Mesendoderm (in vitro differentiated cells): ENCODE measurements at regions not wholly inside any gene's neighbourhood (a gene's known extent, or its start where the extent isn't known, plus 50 kb on each side); places are given as distances from the start of the nearest gene placed in this dataset.

ENCODE experiments used
- DNase-seq: peaks from one replicate; pipeline ENCODE4 v3.0.0; 2013
- H2AK5ac ChIP-seq: 2 replicates; pipeline ENCODE4 v1.6.1; 2013; ENCODE audit warnings: low read length, inconsistent platforms
- H2BK120ac ChIP-seq: 2 replicates; pipeline ENCODE4 v1.6.1; 2013; ENCODE audit warnings: low read depth, mild to moderate bottlenecking, low read length, moderate library complexity, mixed read lengths
- H2BK15ac ChIP-seq: replicated peaks from 2 replicates; pipeline ENCODE4 v1.6.1; 2013; ENCODE audit warnings: low read depth, mild to moderate bottlenecking, moderate library complexity
- H2BK5ac ChIP-seq: 2 replicates; pipeline ENCODE4 v1.6.1; 2013; ENCODE audit warnings: low read length, inconsistent platforms
- H3K18ac ChIP-seq: 2 replicates; pipeline ENCODE4 v1.6.1; 2013; ENCODE audit warnings: mild to moderate bottlenecking, low read length, mixed read lengths
- H3K23ac ChIP-seq: one replicate; pipeline ENCODE4 v1.6.1; 2013; ENCODE audit warnings: low read length
- H3K27ac ChIP-seq: 2 replicates; pipeline ENCODE4 v1.5.1; 2013; ENCODE audit warnings: low read depth, mild to moderate bottlenecking, inconsistent platforms, low read length, moderate library complexity
- H3K27me3 ChIP-seq: 2 replicates; pipeline ENCODE4 v1.6.1; 2013; ENCODE audit warnings: low read length, control low read depth, mild to moderate bottlenecking, inconsistent platforms; ENCODE audit not compliant: insufficient read depth, poor library complexity
- H3K36me3 ChIP-seq: 2 replicates; pipeline ENCODE4 v1.6.1; 2013; ENCODE audit warnings: low read length, inconsistent platforms; ENCODE audit not compliant: control insufficient read depth, insufficient read depth
- H3K4ac ChIP-seq: one replicate; pipeline ENCODE4 v1.6.1; 2013; ENCODE audit warnings: low read depth, mild to moderate bottlenecking, low read length, moderate library complexity
- H3K4me1 ChIP-seq: 2 replicates; pipeline ENCODE4 v1.6.1; 2013; ENCODE audit warnings: low read depth, low read length, inconsistent platforms; ENCODE audit not compliant: control insufficient read depth
- H3K4me2 ChIP-seq: 2 replicates; pipeline ENCODE4 v1.6.1; 2013; ENCODE audit warnings: low read length
- H3K4me3 ChIP-seq: 2 replicates; pipeline ENCODE4 v1.5.1; 2013; ENCODE audit warnings: mild to moderate bottlenecking, low read length
- H3K56ac ChIP-seq: one replicate; pipeline ENCODE4 v1.6.1; 2013; ENCODE audit warnings: low read length
- H3K79me1 ChIP-seq: 2 replicates; pipeline ENCODE4 v1.6.1; 2013; ENCODE audit warnings: low read length, inconsistent platforms
- H3K79me2 ChIP-seq: 2 replicates; pipeline ENCODE4 v1.6.1; 2013; ENCODE audit warnings: mild to moderate bottlenecking, low read length; ENCODE audit not compliant: control insufficient read depth, insufficient read depth
- H3K9ac ChIP-seq: 2 replicates; pipeline ENCODE4 v1.6.1; 2013; ENCODE audit warnings: low read length, inconsistent platforms
- H4K5ac ChIP-seq: one replicate; pipeline ENCODE4 v1.6.1; 2013; ENCODE audit warnings: low read length
- H4K8ac ChIP-seq: one replicate; pipeline ENCODE4 v1.6.1; 2013; ENCODE audit warnings: low read depth, mild to moderate bottlenecking, control low read depth, low read length, moderate library complexity
- WGBS: extraction: QIAGEN DNeasy Blood & Tissue Kit; methylation state at CpG from one replicate; pipeline ENCODE4 v1.1.7; 2013; ENCODE audit warnings: low lambda C conversion rate, missing lambda C conversion rate; ENCODE audit not compliant: insufficient coverage; ENCODE audit errors: extremely low coverage; 5-methylcytosine and 5-hydroxymethylcytosine counted together

GRCh38 chr5:166083183-166083959 is 2208.1 kb upstream of the WWC1 start:
- H2BK5ac ChIP-seq, result no peak overlapping the region
- H3K27ac ChIP-seq, result no peak overlapping the region
- no CpG with 5 or more reads among the region's 11 CpGs for WGBS

GRCh38 chr5:166086568-166086967 is 2204.9 kb upstream of the WWC1 start:
- Histone ChIP-seq H3K4me1 (no peaks in the 10 kb centered on the region), H2BK120ac (no peak overlapping the region), H4K5ac (no peak overlapping the region), H3K79me2 (no peaks in the 10 kb centered on the region), H2BK15ac (no peak overlapping the region), H3K36me3 (no peaks in the 10 kb centered on the region), H3K9ac (no peak overlapping the region), H3K27me3 (no peaks in the 10 kb centered on the region), H2BK5ac (no peak overlapping the region), H3K27ac (no peak overlapping the region), H3K4me2 (no peak overlapping the region), H3K4ac (no peak overlapping the region), H2AK5ac (no peak overlapping the region), H3K79me1 (no peaks in the 10 kb centered on the region), H3K23ac (no peak overlapping the region), H4K8ac (no peak overlapping the region), H3K4me3 (no peak overlapping the region), H3K18ac (no peak overlapping the region), H3K56ac (no peak overlapping the region)
- 100% methylated on average over 1 of the region's 2 CpGs for WGBS
- no peak for DNase-seq

More at GRCh38 chr5:166083183-166083959, 2208.1 kb upstream of the WWC1 start:
- DNase-seq, result peak; percentile 33
- Histone ChIP-seq H2BK15ac (no peak overlapping the region), H2BK120ac (no peak overlapping the region), H3K4me3 (no peak overlapping the region), H3K4me2 (no peak overlapping the region), H3K9ac (no peak overlapping the region), H3K18ac (no peak overlapping the region), H3K79me2 (no peaks in the 10 kb centered on the region), H3K23ac (no peak overlapping the region), H3K79me1 (no peaks in the 10 kb centered on the region), H4K8ac (no peak overlapping the region), H3K36me3 (no peaks in the 10 kb centered on the region), H3K56ac (no peak overlapping the region), H3K4ac (no peak overlapping the region), H4K5ac (no peak overlapping the region), H3K4me1 (no peaks in the 10 kb centered on the region), H2AK5ac (no peak overlapping the region), H3K27me3 (no peaks in the 10 kb centered on the region)

GRCh38 chr5:166088389-166089039 is 2202.9 kb upstream of the WWC1 start:
- DNase-seq, result peak; percentile 51
- no CpG with 5 or more reads among the region's 3 CpGs for WGBS

GRCh38 chr5:166091931-166092330 is 2199.5 kb upstream of the WWC1 start:
- Histone ChIP-seq H3K4ac (no peak overlapping the region), H3K27me3 (no peaks in the 10 kb centered on the region), H4K8ac (no peak overlapping the region), H4K5ac (no peak overlapping the region), H3K4me3 (no peak overlapping the region), H3K79me2 (no peaks in the 10 kb centered on the region), H3K4me2 (no peak overlapping the region), H2BK15ac (no peak overlapping the region), H3K56ac (no peak overlapping the region), H2BK120ac (no peak overlapping the region), H3K18ac (no peak overlapping the region), H2BK5ac (no peak overlapping the region), H3K79me1 (no peaks in the 10 kb centered on the region), H3K36me3 (no peaks in the 10 kb centered on the region), H3K27ac (no peak overlapping the region), H3K9ac (no peak overlapping the region), H3K4me1 (no peaks in the 10 kb centered on the region), H2AK5ac (no peak overlapping the region), H3K23ac (no peak overlapping the region)
- no CpG with 5 or more reads among the region's 1 CpG for WGBS
- no peak for DNase-seq

More at GRCh38 chr5:166088389-166089039, 2202.9 kb upstream of the WWC1 start:
- H2BK15ac ChIP-seq, result no peak overlapping the region
- no peak overlapping the region for H3K4me3 ChIP-seq
- H3K56ac ChIP-seq, result no peak overlapping the region
- H4K8ac ChIP-seq, result no peak overlapping the region
- no peak overlapping the region for H3K4ac ChIP-seq
- H2BK5ac ChIP-seq, result no peak overlapping the region
- H3K9ac ChIP-seq, result no peak overlapping the region
- no peak overlapping the region for H3K4me2 ChIP-seq
- no peaks in the 10 kb centered on the region for H3K36me3 ChIP-seq
- no peak overlapping the region for H3K27ac ChIP-seq
- H3K27me3 ChIP-seq, result no peaks in the 10 kb centered on the region
- no peak overlapping the region for H3K18ac ChIP-seq
- H3K79me1 ChIP-seq, result no peaks in the 10 kb centered on the region
- no peak overlapping the region for H3K23ac ChIP-seq
- no peaks in the 10 kb centered on the region for H3K4me1 ChIP-seq
- no peaks in the 10 kb centered on the region for H3K79me2 ChIP-seq
- H2BK120ac ChIP-seq, result no peak overlapping the region
- H4K5ac ChIP-seq, result no peak overlapping the region
- H2AK5ac ChIP-seq, result no peak overlapping the region

GRCh38 chr5:166093312-166093711 is 2198.1 kb upstream of the WWC1 start:
- Histone ChIP-seq H3K9ac (no peak overlapping the region), H4K5ac (no peak overlapping the region), H3K4me1 (no peaks in the 10 kb centered on the region), H3K27ac (no peak overlapping the region), H2BK5ac (no peak overlapping the region), H3K18ac (no peak overlapping the region), H3K27me3 (no peaks in the 10 kb centered on the region), H3K79me2 (no peaks in the 10 kb centered on the region), H3K36me3 (no peaks in the 10 kb centered on the region), H3K4me2 (no peak overlapping the region), H3K79me1 (no peaks in the 10 kb centered on the region), H3K23ac (no peak overlapping the region), H4K8ac (peak overlapping the region; percentile 39), H3K4me3 (no peak overlapping the region), H3K4ac (no peak overlapping the region), H3K56ac (no peak overlapping the region), H2AK5ac (no peak overlapping the region), H2BK120ac (no peak overlapping the region), H2BK15ac (no peak overlapping the region)
- no peak for DNase-seq
- no CpG with 5 or more reads among the region's 4 CpGs for WGBS
